ENCODE measurements at regions not wholly inside any gene's neighbourhood (a gene's known extent, or its start where the extent isn't known, plus 50 kb on each side); places are given as distances from the start of the nearest gene placed in this dataset.

GRCh38 chrY:11293392-11293791, 1407.6 kb upstream of the USP9Y start:
- Histone ChIP-seq H3K9me3 (ENCODE audit: low read depth, low read length) (no peaks in the 10 kb centered on the region), H3K27ac (ENCODE audit: low read depth, low read length) (no peak overlapping the region), H4K20me1 (ENCODE audit: insufficient read depth, low read length) (no peaks in the 10 kb centered on the region), H2AFZ (ENCODE audit: low read length) (no peak overlapping the region), H3K4me2 (ENCODE audit: insufficient read depth, low read length) (no peak overlapping the region), H3K79me2 (ENCODE audit: insufficient read depth, low read length) (no peaks in the 10 kb centered on the region), H3K36me3 (ENCODE audit: insufficient read depth, low read length) (no peaks in the 10 kb centered on the region), H3K4me3 (ENCODE audit: insufficient read depth, low read length) (no peak overlapping the region), H3K27me3 (ENCODE audit: insufficient read depth, low read length) (no peaks in the 10 kb centered on the region), H3K4me1 (ENCODE audit: insufficient read depth, low read length) (no peaks in the 10 kb centered on the region)
- TF ChIP-seq CTCF (IDR thresholded peaks at IDR 0.05; ENCODE audit: extremely low read depth, low read depth, low read length): no peak
- DNase-seq (ENCODE audit: insufficient read length, low spot score, missing footprints): no peak

- H3K36me3 ChIP-seq (ENCODE audit: insufficient read depth, low read length): no peaks in the 10 kb centered on the region
- H3K4me3 ChIP-seq (ENCODE audit: insufficient read depth, low read length): no peak overlapping the region
- H3K4me2 ChIP-seq (ENCODE audit: insufficient read depth, low read length): no peak overlapping the region
- no peaks in the 10 kb centered on the region for H4K20me1 ChIP-seq (ENCODE audit: insufficient read depth, low read length)
- no peak for TF ChIP-seq CTCF (IDR thresholded peaks at IDR 0.05; ENCODE audit: extremely low read depth, low read depth, low read length)
- no peaks in the 10 kb centered on the region for H3K4me1 ChIP-seq (ENCODE audit: insufficient read depth, low read length)
- DNase-seq (ENCODE audit: insufficient read length, low spot score, missing footprints): peak; percentile 22
- H2AFZ ChIP-seq (ENCODE audit: low read length): no peak overlapping the region
- H3K27me3 ChIP-seq (ENCODE audit: insufficient read depth, low read length): no peaks in the 10 kb centered on the region
- H3K79me2 ChIP-seq (ENCODE audit: insufficient read depth, low read length): no peaks in the 10 kb centered on the region
- H3K27ac ChIP-seq (ENCODE audit: low read depth, low read length): no peak overlapping the region
- H3K9me3 ChIP-seq (ENCODE audit: low read depth, low read length): no peaks in the 10 kb centered on the region
Observed at GRCh38 chrY:11334151-11334550, 1366.9 kb upstream of the USP9Y start.

Data from osteoblast (primary cell).